SHP77 treated with DMSO at 0.1 percent for 48 hours (cell line): ENCODE measurements at regions not wholly inside any gene's neighbourhood (a gene's known extent, or its start where the extent isn't known, plus 50 kb on each side); places are given as distances from the start of the nearest gene placed in this dataset.

ENCODE experiments used
- DNase-seq: peaks from one replicate; lab custom pipeline; 2025; lab: John Stamatoyannopoulos, UW

- no peak for DNase-seq
Observed at GRCh38 chr22:48953103-48953720, 874.5 kb downstream of the BRD1 start.

GRCh38 chr22:48952256-48953102 lies 875.2 kb downstream of the BRD1 start:
- no peak for DNase-seq

DNA sequence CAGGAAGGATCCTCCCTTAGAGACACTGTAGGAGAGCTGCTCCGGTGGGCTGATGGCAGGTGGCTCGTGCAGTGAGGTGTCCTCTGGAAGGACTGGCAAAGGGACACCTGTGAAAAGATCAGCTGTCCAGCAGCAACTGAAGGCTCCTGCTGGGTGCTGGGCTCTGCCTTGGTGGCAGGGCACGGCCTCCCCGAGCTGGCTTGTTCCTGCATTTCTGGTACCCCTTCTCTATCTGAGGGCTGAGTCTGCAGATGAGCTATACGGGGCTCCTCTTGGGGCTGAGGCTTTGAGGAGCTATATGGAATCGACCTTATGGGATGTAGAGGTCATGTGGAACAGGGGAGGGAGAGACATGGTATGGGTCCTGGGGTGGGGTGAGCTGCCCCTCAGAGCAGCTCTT lies 875.8 kb downstream of the BRD1 start:
- DNase-seq, result no peak

DNA sequence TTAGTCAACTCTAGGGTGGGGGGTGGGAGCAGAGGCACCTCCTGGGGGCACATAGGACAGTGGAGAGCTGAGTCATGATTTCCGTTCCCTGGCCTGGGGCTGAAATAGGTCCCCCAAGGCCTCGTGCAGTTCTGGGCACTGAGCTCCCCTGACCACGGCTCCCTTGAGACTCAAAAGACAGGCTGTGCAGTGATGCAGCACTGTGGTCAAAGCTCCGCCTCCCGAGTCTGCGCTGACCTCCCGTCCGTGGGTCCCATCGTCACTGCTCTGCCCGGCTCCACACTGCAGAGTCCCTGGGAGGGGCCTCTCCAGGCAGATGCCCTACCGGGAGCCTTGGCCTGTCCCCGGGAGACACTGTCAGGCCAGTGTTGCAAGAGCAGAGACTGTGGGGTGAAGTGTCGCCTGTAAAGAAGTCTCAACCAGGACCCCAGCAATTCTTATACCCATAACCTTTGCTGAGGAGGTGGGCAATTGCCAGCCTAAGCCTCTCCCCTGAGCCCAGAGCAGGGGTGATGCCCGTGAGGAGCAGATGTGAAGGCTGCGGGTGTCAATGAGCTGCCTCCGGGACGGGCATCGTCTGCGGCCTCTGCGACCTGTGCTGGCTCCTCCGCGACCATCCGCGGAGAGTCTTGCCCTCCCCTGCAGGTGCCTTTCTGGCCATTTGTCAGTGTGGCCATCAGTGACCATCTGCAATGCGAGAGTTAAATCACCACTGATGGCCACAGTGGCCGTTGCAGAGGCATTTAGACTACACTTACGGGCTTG lies 877.3 kb downstream of the BRD1 start:
- no peak for DNase-seq

DNA sequence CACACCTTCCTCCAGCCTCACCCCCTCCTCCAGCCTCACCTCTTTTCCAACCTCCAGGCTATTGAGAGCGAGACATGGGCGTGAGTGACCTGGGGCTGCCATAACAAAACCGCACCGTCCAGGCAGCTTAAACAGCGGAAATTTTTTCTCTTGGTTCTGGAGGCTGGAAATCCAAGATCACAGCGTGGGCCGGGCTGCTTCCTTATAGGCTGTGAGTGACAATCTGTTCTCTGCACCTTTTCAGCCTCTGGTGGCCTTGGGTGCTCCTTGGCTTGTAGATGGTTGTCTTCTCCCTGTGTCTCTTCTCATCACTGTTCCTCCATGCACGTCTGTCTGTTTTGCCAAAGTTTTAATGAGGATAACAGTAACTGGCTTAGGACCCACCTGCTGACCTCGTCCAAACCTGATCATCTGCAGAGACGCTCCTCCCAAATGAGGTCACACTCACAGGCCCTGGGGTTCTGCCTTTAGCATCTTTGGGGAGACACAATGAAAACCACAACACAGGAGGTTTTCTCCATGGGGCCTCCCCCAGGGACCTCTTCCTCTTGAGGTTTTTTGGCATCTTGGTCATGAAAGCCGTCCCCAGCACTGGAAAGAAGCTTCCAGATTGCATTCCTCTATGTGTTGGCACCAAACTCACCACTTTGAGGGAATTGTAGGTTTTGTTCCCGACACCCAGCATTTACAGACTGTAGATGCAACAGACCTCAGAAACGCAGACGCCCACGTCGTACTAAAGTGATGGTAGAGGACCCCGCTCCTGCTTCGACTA lies 878.1 kb downstream of the BRD1 start:
- no peak for DNase-seq

DNA sequence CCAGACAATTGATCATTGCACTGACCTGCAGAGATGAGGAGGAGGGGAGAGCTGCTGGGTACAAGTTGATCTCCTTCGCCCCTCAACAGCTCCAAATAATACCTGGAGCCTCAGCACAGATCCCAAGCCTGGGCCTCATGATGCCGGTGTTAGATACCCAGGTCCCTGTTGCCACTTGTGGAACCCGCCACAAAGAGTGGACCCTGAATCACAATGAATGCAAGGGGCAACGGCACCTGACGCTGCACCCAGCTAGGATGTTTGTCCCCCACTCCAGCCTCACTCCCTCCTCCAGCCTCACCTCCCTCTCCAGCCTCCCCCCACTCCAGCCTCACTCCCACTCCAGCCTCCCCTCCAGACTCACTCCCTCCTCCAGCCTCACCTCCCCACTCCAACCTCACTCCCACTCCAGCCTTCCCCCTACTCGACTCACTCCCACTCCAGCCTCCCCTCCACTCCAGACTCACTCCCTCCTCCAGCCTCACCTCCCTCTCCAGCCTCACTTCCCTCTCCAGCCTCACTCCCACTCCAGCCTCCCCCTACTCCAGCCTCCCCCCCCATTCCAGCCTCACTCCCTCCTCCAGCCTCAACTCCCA lies 879.0 kb downstream of the BRD1 start:
- no peak for DNase-seq

- DNase-seq, result no peak
Observed at GRCh38 chr22:48947636-48948035, 880.0 kb downstream of the BRD1 start.

GRCh38 chr22:48945621-48946458 lies 881.8 kb downstream of the BRD1 start:
- DNase-seq, result no peak

GRCh38 chr22:48944751-48945620 lies 882.7 kb downstream of the BRD1 start:
- no peak for DNase-seq

DNA sequence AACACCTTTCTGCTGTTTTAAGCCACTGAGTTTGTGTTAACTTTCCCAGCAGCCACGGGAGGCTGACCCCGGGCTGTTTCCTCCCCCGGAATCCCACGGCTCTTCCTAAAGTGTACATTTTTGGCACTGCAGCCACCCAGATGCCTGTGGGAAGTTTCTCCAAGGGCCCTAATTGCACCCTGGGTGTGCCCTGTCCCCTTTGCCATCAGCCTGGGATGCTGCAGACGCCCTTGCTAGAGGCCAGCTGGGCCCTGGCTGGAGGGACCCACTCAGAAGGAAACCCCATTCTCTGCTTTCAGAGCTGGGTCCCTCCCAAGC lies 883.3 kb downstream of the BRD1 start:
- DNase-seq, result no peak

GRCh38 chr22:48943567-48944432 lies 883.9 kb downstream of the BRD1 start:
- peak; percentile 56 for DNase-seq

DNA sequence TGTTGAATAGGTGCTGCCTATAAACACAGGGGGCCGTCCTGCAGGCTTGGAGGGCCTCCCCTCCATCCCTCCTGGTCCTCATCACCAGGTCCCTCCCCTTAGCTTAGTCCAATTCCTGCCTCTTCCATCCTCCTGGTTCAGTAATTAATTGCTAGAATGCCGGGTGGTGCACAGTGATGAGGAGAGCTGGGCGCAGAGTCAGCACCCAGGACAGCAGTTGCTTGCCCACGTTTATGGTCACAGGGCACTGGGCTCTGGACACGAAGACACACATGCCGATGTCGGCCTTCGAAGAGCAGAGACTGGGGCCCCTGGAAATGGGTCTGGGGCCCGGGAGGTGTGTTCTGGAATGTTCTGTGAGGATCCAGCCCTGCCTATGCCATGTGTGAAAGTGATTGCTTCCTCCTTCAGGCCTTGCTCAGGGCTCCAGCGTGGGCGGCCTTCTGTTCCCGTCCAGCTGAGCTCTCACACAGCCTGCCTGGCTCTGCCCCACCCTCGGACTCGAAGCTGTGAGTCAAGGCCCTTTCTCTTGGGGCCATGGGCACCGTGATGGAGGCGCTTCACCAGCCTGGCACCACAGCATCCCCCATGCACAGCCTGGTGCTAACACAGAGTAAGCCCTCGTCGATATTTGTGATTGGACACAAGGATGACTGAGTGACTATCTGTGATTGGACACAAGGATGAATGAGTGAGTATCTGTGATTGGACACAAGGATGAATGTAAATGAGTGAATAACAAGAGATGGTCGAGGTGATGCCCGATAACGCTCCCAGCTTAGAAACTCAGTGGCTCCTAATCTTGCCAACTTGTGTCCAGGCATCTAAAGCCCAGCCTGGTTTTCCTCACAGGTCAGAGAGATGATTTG lies 884.7 kb downstream of the BRD1 start:
- DNase-seq, result no peak

- peak; percentile 46 for DNase-seq
Observed at GRCh38 chr22:48941903-48942575, 885.6 kb downstream of the BRD1 start.

GRCh38 chr22:48941033-48941902 lies 886.4 kb downstream of the BRD1 start:
- DNase-seq, result no peak

- no peak for DNase-seq
Observed at GRCh38 chr22:48940266-48941032, 887.2 kb downstream of the BRD1 start.
